AG08396 (cell line): ENCODE measurements at regions not wholly inside any gene's neighbourhood (a gene's known extent, or its start where the extent isn't known, plus 50 kb on each side); places are given as distances from the start of the nearest gene placed in this dataset.
"Not testable (repeated sequence)": the region's sequence is repeated elsewhere in the genome, so short reads cannot be mapped to it uniquely, and the experiment has no call there.

Experiments used
- DNase-seq: peaks from one replicate; pipeline ENCODE4 v3.0.0; 2012; ENCODE audit warnings: low spot score, mixed read lengths

DNA sequence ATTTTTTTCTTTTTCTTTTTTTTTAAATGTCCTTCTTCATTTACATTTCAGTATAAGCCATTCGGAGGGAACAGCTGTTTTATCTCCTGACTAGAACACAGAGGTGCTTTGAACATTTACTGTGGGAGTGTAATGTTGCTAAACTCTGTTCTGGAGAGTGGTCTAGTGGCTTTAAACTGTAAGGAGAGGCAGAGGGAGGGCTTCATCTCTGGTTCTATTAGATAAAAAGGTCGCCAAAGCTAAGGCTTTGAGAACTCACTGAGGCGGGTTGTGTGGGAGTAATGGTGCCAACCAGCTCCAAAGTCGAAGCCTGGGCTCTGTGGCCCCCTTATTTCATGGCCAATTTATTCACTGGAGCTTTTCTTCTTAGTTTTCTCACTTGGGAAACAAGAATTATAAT, 133.2 kb downstream of the ANXA2 start:
- no peak for DNase-seq

- DNase-seq: no peak
Observed at GRCh38 chr15:60265057-60265456, 132.7 kb downstream of the ANXA2 start.

DNA sequence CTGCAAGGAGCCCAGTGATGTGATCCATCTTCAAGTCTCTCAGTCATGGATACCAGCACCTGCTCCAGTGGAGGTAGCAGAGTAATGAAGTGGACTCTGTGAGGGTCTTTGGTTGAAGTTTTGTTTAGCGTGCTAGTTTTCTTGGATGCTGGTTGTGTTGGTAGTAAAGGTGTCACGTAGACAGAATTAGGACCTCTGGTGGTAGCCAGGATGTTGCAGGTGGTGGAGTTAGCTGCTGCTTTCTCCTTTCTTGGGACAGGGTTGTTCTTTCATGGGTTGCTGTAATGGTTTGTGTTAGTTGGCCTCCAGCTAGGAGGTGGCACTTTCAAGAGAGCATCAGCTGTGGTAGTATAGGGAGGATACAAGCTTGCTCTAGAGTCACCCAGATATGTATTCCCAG, 125.2 kb downstream of the ANXA2 start:
- no peak for DNase-seq

DNA sequence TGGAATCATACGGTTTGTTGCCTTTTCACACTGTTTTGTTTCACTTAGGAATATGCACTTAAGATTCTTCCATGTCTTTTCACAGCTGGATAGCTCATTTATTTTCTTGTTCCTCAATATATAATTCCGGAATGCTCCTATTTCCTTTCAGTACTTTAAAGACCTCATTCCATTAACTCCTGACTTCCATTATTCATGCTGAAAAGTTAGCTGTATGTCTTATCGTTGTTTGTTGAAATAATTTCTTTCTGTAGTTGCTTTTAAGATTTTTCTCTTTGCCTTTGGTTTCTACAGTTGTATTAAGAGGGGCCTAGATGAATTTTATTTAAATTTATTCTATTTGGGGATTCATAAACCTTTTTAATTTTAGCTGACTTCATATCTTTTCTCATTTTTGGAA, 122.2 kb downstream of the ANXA2 start:
- DNase-seq: no peak

- DNase-seq: no peak
Observed at GRCh38 chr15:60278879-60279278, 118.9 kb downstream of the ANXA2 start.

- DNase-seq: no peak
Observed at GRCh38 chr15:60280259-60280658, 117.5 kb downstream of the ANXA2 start.

DNA sequence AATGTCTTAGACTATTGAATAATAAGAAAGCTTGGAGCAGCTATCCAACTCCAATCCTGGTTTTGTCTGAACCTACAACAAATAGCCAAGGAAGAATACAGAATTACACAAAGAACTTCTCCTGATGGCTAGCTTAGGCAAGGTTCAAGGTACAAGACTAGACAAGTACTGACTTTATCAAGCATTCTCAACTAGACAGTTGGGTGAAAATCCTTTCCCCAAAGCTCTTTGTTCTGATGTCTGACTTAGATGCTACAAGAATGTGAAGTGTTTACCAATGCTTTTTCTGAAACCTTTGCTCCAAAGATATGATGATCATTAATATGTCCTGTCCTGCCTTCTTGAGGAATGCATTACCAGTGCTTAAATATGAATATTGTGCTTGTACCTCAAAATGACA, 113.8 kb downstream of the ANXA2 start:
- no peak for DNase-seq

GRCh38 chr15:60295901-60296300, 101.9 kb downstream of the ANXA2 start:
- not testable (repeated sequence) for DNase-seq

- DNase-seq: no peak
Observed at GRCh38 chr15:60297047-60297446, 100.7 kb downstream of the ANXA2 start.
